Limb (tissue), 2 donors: ENCODE measurements at regions not wholly inside any gene's neighbourhood (a gene's known extent, or its start where the extent isn't known, plus 50 kb on each side); places are given as distances from the start of the nearest gene placed in this dataset.
A peak's percentile ranks its signal among the peaks of the same experiment; 100 is the strongest.
"Not testable (repeated sequence)": the region's sequence is repeated elsewhere in the genome, so short reads cannot be mapped to it uniquely, and the experiment has no call there.

Experiments used
- DNase-seq, 2 donors: peaks; one replicate each; pipeline ENCODE4 v3.0.0-alpha.2; 2016; ENCODE audit errors: extremely low spot score in 2 of 2

GRCh38 chr2:88859461-88859860 lies 168.0 kb downstream of the RPIA start:
- DNase-seq: no peak

GRCh38 chr2:88860421-88861075 lies 169.1 kb downstream of the RPIA start:
- DNase-seq: no peak

- no peak for DNase-seq
These were observed 174.4 kb downstream of the RPIA start for GRCh38 chr2:88865801-88866371.

- no peak for DNase-seq
These were observed 175.3 kb downstream of the RPIA start for GRCh38 chr2:88866756-88867155.

GRCh38 chr2:88868861-88869260 lies 177.4 kb downstream of the RPIA start:
- DNase-seq: no peak

- no peak for DNase-seq
These were observed 178.9 kb downstream of the RPIA start for GRCh38 chr2:88870267-88870839.

- DNase-seq: no peak
These were observed 179.9 kb downstream of the RPIA start for GRCh38 chr2:88871336-88871735.

- no peak for DNase-seq
These were observed 182.1 kb downstream of the RPIA start for GRCh38 chr2:88873620-88874019.

- peak; percentile 52 to 60 for DNase-seq
These were observed 182.7 kb downstream of the RPIA start for GRCh38 chr2:88874063-88874657.

GRCh38 chr2:88875736-88876135 lies 184.3 kb downstream of the RPIA start:
- DNase-seq: no peak

GRCh38 chr2:88880441-88880953 lies 189.0 kb downstream of the RPIA start:
- DNase-seq: peak; percentile 45 to 74

- DNase-seq: no peak
These were observed 193.8 kb downstream of the RPIA start for GRCh38 chr2:88885275-88885674.

- no peak for DNase-seq
These were observed 194.4 kb downstream of the RPIA start for GRCh38 chr2:88885679-88886416.

- not testable (repeated sequence) for DNase-seq
These were observed 196.0 kb downstream of the RPIA start for GRCh38 chr2:88887466-88887865.

GRCh38 chr2:88892207-88892606 lies 200.7 kb downstream of the RPIA start:
- DNase-seq: no peak

- DNase-seq: no peak
These were observed 201.3 kb downstream of the RPIA start for GRCh38 chr2:88892788-88893187.

GRCh38 chr2:88896971-88897370 lies 205.5 kb downstream of the RPIA start:
- no peak for DNase-seq

- no peak for DNase-seq
These were observed 206.2 kb downstream of the RPIA start for GRCh38 chr2:88897715-88898114.

- peak in 1 of 2 donors; percentile 55 for DNase-seq
These were observed 212.4 kb downstream of the RPIA start for GRCh38 chr2:88903749-88904353.

GRCh38 chr2:88913280-88913679 lies 221.8 kb downstream of the RPIA start:
- DNase-seq: no peak

GRCh38 chr2:88919087-88919738 lies 227.7 kb downstream of the RPIA start:
- DNase-seq: no peak
